GM18909 (cell line): ENCODE measurements at regions not wholly inside any gene's neighbourhood (a gene's known extent, or its start where the extent isn't known, plus 50 kb on each side); places are given as distances from the start of the nearest gene placed in this dataset.
A peak's percentile ranks its signal among the peaks of the same experiment; 100 is the strongest.

Experiments
- ATAC-seq: cut with Tn5 transposase; IDR thresholded peaks from one replicate; pipeline ENCODE4 v1.9.1; 2021; ENCODE audit warnings: mild to moderate bottlenecking; ENCODE audit not compliant: unreplicated experiment, poor library complexity

GRCh38 chr21:43318841-43319781 lies 107.8 kb downstream of the SIK1 start:
- no peak for ATAC-seq

DNA sequence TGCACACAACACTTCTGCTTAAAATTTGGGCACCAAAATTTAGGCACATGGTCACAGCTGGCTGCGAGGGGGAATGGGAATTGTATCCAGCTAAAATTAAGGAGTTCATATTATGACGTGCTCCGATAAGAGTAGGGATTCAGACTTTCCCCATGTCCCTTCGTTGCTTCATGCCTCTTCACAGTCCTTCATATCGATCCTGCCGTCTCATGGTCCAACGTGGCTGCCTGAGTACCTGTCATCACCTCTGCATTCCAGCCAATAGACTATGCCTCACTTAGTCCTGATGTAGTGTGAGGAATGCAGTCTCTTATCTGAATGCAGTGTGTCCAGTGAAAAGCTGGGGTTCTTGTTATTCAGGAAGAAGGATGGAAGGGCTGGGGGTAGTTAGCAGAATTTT lies 108.6 kb downstream of the SIK1 start:
- ATAC-seq: no peak

GRCh38 chr21:43317959-43318358 lies 109.0 kb downstream of the SIK1 start:
- no peak for ATAC-seq

DNA sequence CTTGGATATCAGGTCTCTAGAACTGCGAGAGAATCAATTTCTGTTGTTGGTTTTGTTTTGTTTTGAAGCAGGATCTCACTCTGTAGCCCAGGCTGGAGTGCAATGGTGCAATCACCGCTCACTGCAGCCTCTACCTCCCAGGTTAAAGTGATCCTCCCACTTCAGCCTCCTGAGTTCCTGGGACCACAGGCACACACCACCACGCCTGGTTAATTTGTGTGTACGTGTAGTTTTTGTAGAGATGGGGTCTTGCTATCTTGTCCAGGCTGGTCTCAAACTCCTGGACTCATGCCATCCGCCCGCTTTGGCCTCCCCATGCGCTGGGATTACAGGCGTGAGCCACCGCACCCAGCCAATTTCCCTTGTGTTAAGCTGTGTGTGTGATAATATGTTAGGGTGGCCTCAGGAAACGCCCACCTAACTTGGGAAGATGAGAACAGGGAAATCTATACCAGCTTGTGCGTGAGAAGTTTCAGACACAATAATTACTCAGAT lies 109.6 kb downstream of the SIK1 start:
- no peak for ATAC-seq

DNA sequence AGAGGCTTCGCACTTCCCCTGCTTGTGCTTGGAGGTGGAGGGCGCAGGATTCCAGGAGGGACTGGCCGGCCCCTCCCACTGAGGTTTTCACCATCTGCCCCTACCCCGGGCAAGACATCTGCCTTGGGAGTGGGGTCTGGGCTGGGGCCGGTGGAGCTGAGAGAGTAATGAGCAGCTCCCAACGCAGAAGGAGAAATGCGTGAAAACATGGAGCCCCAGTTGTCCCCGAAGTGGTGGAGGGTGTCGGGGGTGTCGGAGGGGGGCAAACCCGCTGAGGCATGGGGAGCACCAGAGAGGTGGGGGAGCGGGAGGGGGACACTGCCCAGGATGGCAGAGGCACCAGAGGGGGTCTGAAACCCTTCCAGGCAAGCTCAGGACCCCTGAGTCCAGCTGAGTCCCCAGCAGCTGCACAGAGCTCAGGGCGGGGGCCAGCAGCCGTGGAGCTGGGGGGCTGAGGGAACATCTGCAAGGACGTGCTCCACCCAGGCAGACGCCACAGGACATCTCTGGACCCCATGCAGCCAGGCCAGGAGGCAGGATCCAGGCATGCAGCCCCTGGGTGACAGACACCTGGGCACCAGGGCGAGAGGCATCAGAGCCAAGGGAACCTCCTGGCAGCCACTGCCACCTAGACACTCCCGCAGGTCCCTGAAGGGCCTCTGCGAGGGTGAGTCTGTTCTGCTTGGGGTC lies 110.6 kb downstream of the SIK1 start:
- no peak for ATAC-seq

GRCh38 chr21:43315244-43316137 lies 111.4 kb downstream of the SIK1 start:
- no peak for ATAC-seq

- no peak for ATAC-seq
Measured at GRCh38 chr21:43313939-43314405, 113.0 kb downstream of the SIK1 start.

- ATAC-seq: no peak
Measured at GRCh38 chr21:43313221-43313938, 113.6 kb downstream of the SIK1 start.

- no peak for ATAC-seq
Measured at GRCh38 chr21:43312751-43313169, 114.2 kb downstream of the SIK1 start.

GRCh38 chr21:43312011-43312410 lies 114.9 kb downstream of the SIK1 start:
- no peak for ATAC-seq

GRCh38 chr21:43311301-43311817 lies 115.6 kb downstream of the SIK1 start:
- no peak for ATAC-seq

- ATAC-seq: no peak
Measured at GRCh38 chr21:43308815-43309283, 118.1 kb downstream of the SIK1 start.

GRCh38 chr21:43308101-43308814 lies 118.7 kb downstream of the SIK1 start:
- no peak for ATAC-seq

GRCh38 chr21:43307677-43308070 lies 119.3 kb downstream of the SIK1 start:
- no peak for ATAC-seq

DNA sequence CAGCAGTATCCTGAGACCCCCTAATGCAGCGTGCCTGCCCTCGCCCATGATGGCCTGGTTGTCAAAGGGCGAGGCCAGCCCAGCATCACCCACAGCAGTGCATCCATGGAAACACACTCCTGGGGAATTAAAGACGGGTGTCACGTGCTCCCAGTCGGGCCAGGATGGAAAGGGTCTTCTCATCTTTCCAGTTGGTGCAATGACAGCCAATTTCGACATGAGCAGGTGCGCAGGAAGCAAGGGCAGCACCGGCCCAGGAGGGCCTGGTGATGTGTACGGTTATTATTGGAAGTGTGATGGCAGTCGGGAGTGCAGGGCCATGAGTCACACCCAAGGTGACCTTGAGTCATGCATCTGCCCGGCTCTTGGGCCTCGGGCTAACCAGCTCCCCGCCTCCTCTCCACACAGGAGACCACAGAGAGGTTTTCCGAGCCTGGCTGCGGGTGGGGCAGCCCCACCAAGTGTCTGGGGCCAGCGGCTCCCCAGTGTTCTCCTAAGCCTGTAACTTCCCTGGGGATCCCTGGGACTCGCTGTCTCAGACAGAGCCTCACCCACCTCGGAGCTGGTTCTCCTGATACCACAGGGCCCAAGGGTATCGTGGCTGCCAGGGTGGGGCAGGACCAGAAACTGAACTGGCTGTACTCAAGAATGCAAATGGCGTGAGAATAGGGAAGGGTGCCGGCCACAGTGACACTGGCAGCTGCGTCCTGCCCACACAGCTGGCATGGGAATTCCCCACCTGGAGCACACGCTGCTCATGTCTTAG lies 119.8 kb downstream of the SIK1 start:
- ATAC-seq: peak; percentile 59

DNA sequence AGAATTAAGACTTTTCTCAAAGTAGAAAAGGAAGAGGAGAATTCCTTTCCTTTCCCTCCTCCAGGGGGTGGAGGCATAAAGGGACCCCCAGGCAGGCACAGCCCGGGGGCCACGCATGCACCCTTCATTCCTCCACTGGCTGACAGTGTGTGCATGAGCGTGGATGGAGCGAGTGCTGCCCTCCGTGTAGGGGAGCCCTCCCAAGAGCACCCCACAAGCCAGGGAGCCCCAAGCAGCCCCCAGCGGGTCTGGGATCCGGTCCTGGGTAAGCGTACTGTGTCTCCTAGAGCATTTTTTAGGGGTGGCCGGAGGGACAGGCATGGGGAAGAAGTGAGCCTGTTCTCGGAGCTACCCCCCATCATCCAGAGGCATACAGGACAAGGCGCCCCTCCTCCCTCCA lies 120.5 kb downstream of the SIK1 start:
- no peak for ATAC-seq

DNA sequence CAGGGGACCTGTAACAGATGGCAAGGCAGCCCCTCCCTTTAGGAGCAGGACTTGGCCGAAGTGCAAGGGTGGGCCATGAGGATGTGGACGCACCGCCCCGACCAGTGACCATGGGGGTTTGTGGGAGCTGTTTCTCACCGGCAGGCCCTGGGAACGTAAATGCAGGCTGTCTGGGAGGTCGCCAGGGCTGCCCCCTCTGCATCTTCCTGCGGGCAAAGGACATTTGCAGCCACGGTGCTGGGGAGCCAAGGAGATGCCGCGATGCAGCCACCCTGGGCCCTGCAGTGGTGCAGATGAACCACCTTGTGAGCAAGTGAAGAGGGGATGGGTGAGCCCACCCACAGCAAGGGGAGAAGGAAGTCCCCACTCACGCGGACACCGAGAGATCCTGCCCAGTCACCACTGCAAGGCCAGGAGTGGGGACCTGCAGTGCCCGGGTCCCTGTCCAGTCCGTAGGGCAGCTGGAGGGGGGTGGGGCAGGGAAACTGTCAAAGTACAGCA lies 121.1 kb downstream of the SIK1 start:
- ATAC-seq: no peak

DNA sequence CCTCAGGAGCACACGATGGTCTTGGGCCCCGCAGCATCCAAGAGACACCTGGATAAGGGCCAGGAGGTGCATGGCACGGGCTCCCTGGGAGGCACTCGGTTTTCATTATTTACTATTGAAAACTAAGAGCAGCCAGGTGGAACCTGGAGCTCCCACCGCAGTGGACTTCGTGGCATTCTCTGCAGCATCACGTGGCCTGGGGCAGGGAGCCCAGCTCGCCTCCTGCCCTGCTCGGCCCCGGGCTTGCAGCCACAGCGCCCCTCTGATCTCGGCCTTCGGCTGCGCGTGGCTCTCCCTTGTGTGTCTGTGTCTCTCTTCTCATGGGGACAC lies 121.6 kb downstream of the SIK1 start:
- ATAC-seq: no peak
